Epithelial cell of esophagus (primary cell): ENCODE measurements at regions not wholly inside any gene's neighbourhood (a gene's known extent, or its start where the extent isn't known, plus 50 kb on each side); places are given as distances from the start of the nearest gene placed in this dataset.

Experiments used
- DNase-seq: peaks from one replicate; pipeline ENCODE4 v3.0.0; 2010; ENCODE audit warnings: low read depth
- H3K4me3 ChIP-seq: 2 replicates; pipeline ENCODE4 v1.5.1; 2011; ENCODE audit warnings: mild to moderate bottlenecking, low read length, control low read depth
- TF ChIP-seq, protein P1 (sequence below): IDR thresholded peaks from 2 replicates; pipeline ENCODE4 v1.5.1; 2011; ENCODE audit warnings: low read depth, mild to moderate bottlenecking, low read length, control low read depth, inconsistent platforms; ENCODE audit not compliant: insufficient read depth; ENCODE audit errors: missing control alignments

DNA sequence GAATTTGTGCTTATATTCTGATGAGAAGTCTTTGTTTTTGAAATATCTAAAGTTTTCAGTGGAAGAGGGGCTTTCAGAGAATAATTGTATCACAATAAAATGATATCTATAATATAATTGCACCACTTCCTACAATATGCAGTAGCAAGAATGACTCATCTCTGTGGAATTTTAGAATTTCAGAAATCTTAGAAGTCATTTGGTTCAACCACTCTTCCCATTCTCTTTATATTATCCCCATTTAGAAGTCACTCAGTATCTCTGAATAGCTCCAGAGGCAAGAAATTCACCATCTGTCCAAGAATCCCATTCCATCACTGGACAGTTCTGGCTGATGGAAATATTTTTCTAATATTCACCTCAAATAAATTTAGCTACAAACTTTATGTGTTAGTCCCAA lies 59.3 kb upstream of the CCDC68 start:
- peak; percentile 42 for DNase-seq
- H3K4me3 ChIP-seq = no peak overlapping the region
- TF ChIP-seq, protein P1, sequence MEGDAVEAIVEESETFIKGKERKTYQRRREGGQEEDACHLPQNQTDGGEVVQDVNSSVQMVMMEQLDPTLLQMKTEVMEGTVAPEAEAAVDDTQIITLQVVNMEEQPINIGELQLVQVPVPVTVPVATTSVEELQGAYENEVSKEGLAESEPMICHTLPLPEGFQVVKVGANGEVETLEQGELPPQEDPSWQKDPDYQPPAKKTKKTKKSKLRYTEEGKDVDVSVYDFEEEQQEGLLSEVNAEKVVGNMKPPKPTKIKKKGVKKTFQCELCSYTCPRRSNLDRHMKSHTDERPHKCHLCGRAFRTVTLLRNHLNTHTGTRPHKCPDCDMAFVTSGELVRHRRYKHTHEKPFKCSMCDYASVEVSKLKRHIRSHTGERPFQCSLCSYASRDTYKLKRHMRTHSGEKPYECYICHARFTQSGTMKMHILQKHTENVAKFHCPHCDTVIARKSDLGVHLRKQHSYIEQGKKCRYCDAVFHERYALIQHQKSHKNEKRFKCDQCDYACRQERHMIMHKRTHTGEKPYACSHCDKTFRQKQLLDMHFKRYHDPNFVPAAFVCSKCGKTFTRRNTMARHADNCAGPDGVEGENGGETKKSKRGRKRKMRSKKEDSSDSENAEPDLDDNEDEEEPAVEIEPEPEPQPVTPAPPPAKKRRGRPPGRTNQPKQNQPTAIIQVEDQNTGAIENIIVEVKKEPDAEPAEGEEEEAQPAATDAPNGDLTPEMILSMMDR = no peak

DNA sequence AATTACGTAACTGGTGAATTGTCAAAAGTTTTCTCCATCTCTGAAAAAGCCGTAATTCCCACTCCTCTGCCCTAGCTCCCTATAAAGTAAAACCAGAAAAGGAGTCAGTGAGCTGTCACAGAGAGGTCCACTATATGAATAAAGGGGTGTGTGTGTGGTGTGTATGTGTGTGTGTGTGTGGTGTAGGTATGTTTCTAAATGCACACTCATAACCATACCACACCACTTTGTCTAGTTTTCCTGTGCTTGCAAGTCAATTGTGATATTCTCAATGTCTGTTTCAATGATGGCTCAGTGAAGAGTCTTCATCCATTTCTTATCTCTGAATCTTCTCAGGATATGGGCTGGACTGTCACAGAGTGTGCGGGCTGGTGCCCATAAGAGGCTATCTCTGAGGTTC lies 54.8 kb upstream of the CCDC68 start:
- TF ChIP-seq, protein P1 = no peak
- peak; percentile 17 for DNase-seq
- H3K4me3 ChIP-seq = no peak overlapping the region

DNA sequence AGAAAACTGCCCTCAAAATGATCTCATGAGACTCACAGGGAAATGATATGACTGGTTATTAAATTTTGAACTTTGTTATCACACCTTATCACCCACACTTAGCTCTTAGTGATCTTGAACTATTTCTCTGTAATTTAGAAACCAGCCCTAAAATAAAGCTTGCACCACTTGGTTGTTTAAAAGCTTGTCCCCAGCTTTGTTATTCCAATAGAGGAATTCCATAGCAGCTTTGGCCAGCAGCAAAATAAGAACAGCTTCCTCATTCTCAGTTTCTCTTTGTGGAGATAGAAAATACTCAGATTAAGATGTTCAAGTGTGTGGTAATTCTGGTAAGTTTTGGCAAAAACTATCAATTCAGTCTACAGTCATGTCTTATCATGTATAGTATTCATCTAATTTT lies 54.4 kb upstream of the CCDC68 start:
- no peak overlapping the region for H3K4me3 ChIP-seq
- no peak for DNase-seq
- TF ChIP-seq, protein P1 = no peak

DNA sequence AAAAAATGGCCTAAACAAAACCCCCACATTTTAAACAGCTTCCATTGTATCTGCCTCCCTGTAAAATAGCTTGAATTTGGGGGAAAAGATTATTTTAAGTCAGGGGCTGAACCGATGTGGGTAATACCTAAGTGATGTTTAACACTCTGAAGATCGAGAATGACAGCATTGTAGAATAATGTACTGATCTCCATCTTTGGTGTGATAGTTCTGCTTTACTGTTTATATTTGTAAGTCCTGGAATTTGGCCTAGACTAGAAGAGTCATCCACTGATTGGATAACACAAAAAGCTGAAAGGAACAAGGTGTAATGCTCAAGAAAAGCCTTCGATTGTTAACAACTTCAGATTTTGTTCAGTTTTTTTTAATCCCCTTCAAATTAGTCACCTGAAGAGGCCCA lies 53.8 kb upstream of the CCDC68 start:
- H3K4me3 ChIP-seq = no peak overlapping the region
- DNase-seq = no peak
- TF ChIP-seq, protein P1 = no peak

DNA sequence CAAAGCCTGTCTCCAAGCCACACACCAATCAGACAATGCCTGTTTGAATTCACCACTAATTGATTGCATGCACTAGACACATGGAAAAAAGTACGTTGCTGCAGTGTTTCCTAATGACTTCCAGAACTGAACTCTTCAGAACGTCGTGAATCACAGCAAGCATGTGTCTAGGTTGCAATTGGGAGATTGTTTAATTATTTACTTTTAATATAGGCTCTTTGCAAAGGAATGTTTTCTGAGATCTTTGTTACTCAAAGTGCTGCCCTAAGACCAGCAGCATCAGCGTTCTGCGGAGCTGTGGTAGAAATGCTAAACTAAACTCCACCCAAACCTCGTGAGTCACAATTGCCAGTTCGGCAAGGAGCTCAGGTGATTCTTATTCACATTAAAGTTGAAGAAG lies 52.7 kb upstream of the CCDC68 start:
- DNase-seq = peak; percentile 51
- TF ChIP-seq, protein P1 = no peak
- H3K4me3 ChIP-seq = no peak overlapping the region
